Activated CD4-positive, alpha-beta T cell treated with anti-CD3 and anti-CD28 coated beads for 36 hours (primary cell): ENCODE measurements at regions not wholly inside any gene's neighbourhood (a gene's known extent, or its start where the extent isn't known, plus 50 kb on each side); places are given as distances from the start of the nearest gene placed in this dataset.

Source experiments
- ATAC-seq: fragments of 200-7000 bp; cut with Tn5 transposase; one replicate; pipeline ENCODE4 v1.10.0; 2021; ENCODE audit warnings: mild to moderate bottlenecking, moderate library complexity
- CTCF ChIA-PET: fragments of 350-600 bp; sonication (Branson Sonifier 250); formaldehyde crosslinking; loops from one replicate; lab custom pipeline; 2021; ENCODE audit warnings: antibody characterized with exemption; lab: Charles Lee
- POLR2A ChIA-PET: fragments of 350-600 bp; sonication (Branson Sonifier 250); formaldehyde crosslinking; loops from one replicate; lab custom pipeline; 2021; ENCODE audit warnings: antibody characterized with exemption, inconsistent platforms; lab: Charles Lee
- DNase-seq: peaks from one replicate; pipeline ENCODE4 v3.0.0-alpha.2; 2020
- H3K27ac Mint-ChIP-seq: one replicate; pipeline ENCODE4 v1.8.0; 2021; ENCODE audit warnings: mixed read lengths
- H3K27me3 Mint-ChIP-seq: one replicate; pipeline ENCODE4 v1.8.0; 2021; ENCODE audit warnings: mixed read lengths
- H3K36me3 Mint-ChIP-seq: one replicate; pipeline ENCODE4 v1.8.0; 2021; ENCODE audit warnings: low read depth, mixed read lengths
- H3K4me1 Mint-ChIP-seq: one replicate; pipeline ENCODE4 v1.8.0; 2021; ENCODE audit warnings: mixed read lengths
- H3K4me3 Mint-ChIP-seq: one replicate; pipeline ENCODE4 v1.8.0; 2021; ENCODE audit warnings: mild to moderate bottlenecking, moderate library complexity, mixed read lengths
- H3K9me3 Mint-ChIP-seq: one replicate; pipeline ENCODE4 v1.8.0; 2021; ENCODE audit warnings: low read depth, mixed read lengths
- intact Hi-C, 2 experiments: fragments of 100-400 bp; cut with DNase I in 1 of 2; cut with micrococcal nuclease in 1 of 2; formaldehyde crosslinking; loops; one replicate each; pipeline versions ENCODE4 v1.14.2 to v1.15.1; 2022 to 2024; cut with DNase I, micrococcal nuclease

- CTCF ChIA-PET: interaction anchor here (1.0 kb wide), 2 partner anchors 16 to 38 kb away, joined by 3 read pairs; no protein-coding TSS in a partner anchor
- ATAC-seq: no peak
- Mint-ChIP-seq H3K9me3 (no peaks in the 10 kb centered on the region), H3K27ac (no peak overlapping the region), H3K4me1 (no peaks in the 10 kb centered on the region), H3K4me3 (no peak overlapping the region), H3K36me3 (no peaks in the 10 kb centered on the region), H3K27me3 (peaks cover 4% of the 10 kb centered on the region)
- POLR2A ChIA-PET: no interaction called here
- intact Hi-C loops: no loop called here
- no peak for DNase-seq
These were observed 55.3 kb downstream of the CDKN2C start for GRCh38 chr1:51025374-51025773.

DNA sequence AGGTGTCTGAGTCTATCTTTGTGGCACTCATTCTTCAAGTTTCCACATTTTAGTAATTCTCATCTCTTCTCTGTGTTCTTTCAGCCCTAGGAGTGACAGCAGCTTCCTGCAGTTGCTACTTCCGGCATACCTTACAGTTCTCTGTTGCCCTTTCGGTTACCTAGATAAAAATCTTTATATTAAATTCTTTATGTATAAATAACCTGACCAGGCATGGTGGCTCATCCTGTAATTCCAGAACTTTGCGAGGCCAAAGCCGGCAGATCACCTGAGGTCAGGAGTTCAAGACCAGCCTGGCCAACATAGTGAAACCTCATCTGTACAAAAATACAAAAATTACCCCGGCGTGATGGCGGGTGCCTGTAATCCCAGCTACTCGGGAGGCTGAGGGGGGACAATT, 62.9 kb downstream of the CDKN2C start:
- no peak for DNase-seq
- Mint-ChIP-seq H3K4me3 (no peak overlapping the region), H3K27ac (no peak overlapping the region), H3K9me3 (no peaks in the 10 kb centered on the region), H3K36me3 (no peaks in the 10 kb centered on the region), H3K4me1 (no peaks in the 10 kb centered on the region), H3K27me3 (peaks cover 6% of the 10 kb centered on the region)
- ChIA-PET CTCF (interaction anchor here (0.7 kb wide), 1 partner anchor 53 kb away, joined by 3 read pairs; no protein-coding TSS in a partner anchor), POLR2A (no interaction called here)
- ATAC-seq: no peak
- intact Hi-C loops: no loop called here

- H3K4me1 Mint-ChIP-seq: no peaks in the 10 kb centered on the region
- H3K4me3 Mint-ChIP-seq: no peak overlapping the region
- POLR2A ChIA-PET: no interaction called here
- no peak overlapping the region for H3K27ac Mint-ChIP-seq
- intact Hi-C loops: loop anchor here (2.0 to 10.0 kb wide), 3 partner anchors 119 to 267 kb away; no protein-coding TSS in a partner anchor
- DNase-seq: no peak
- peaks cover 4% of the 10 kb centered on the region for H3K9me3 Mint-ChIP-seq
- no peak for ATAC-seq
- H3K36me3 Mint-ChIP-seq: no peaks in the 10 kb centered on the region
- CTCF ChIA-PET: no interaction called here
- peaks cover 12% of the 10 kb centered on the region for H3K27me3 Mint-ChIP-seq
These were observed 57.8 kb upstream of the C1orf185 start for GRCh38 chr1:51044199-51044598.

- no peaks in the 10 kb centered on the region for H3K9me3 Mint-ChIP-seq
- DNase-seq: no peak
- peaks cover 7% of the 10 kb centered on the region for H3K27me3 Mint-ChIP-seq
- no peaks in the 10 kb centered on the region for H3K36me3 Mint-ChIP-seq
- intact Hi-C loops: loop anchor here (2.0 to 10.0 kb wide), 3 partner anchors 120 to 268 kb away; no protein-coding TSS in a partner anchor
- H3K4me3 Mint-ChIP-seq: no peak overlapping the region
- ChIA-PET CTCF (no interaction called here), POLR2A (no interaction called here)
- no peak overlapping the region for H3K27ac Mint-ChIP-seq
- no peaks in the 10 kb centered on the region for H3K4me1 Mint-ChIP-seq
- ATAC-seq: no peak
These were observed 57.2 kb upstream of the C1orf185 start for GRCh38 chr1:51044834-51045233.

- Mint-ChIP-seq H3K4me1 (no peaks in the 10 kb centered on the region), H3K36me3 (no peaks in the 10 kb centered on the region), H3K9me3 (no peaks in the 10 kb centered on the region), H3K4me3 (no peak overlapping the region), H3K27me3 (peaks cover 12% of the 10 kb centered on the region), H3K27ac (no peak overlapping the region)
- ChIA-PET CTCF (interaction anchor here (0.8 kb wide), 1 partner anchor 469 kb away, joined by 3 read pairs; no protein-coding TSS in a partner anchor), POLR2A (no interaction called here)
- DNase-seq (no peak), ATAC-seq (no peak)
- intact Hi-C loops: loop anchor here in 1 of 2 experiments (10.0 kb wide), 1 partner anchor 123 kb away; no protein-coding TSS in a partner anchor
These were observed 54.0 kb upstream of the C1orf185 start for GRCh38 chr1:51048021-51048420.

GRCh38 chr1:51048670-51049069, 53.4 kb upstream of the C1orf185 start:
- CTCF ChIA-PET: interaction anchor here (0.8 kb wide), 1 partner anchor 468 kb away, joined by 3 read pairs; no protein-coding TSS in a partner anchor
- H3K36me3 Mint-ChIP-seq: no peaks in the 10 kb centered on the region
- no peak for DNase-seq
- H3K4me3 Mint-ChIP-seq: no peak overlapping the region
- intact Hi-C loops: loop anchor here in 1 of 2 experiments (10.0 kb wide), 1 partner anchor 124 kb away; no protein-coding TSS in a partner anchor
- ATAC-seq: no peak
- H3K4me1 Mint-ChIP-seq: no peaks in the 10 kb centered on the region
- no peak overlapping the region for H3K27ac Mint-ChIP-seq
- H3K27me3 Mint-ChIP-seq: peaks cover 13% of the 10 kb centered on the region
- H3K9me3 Mint-ChIP-seq: no peaks in the 10 kb centered on the region
- POLR2A ChIA-PET: no interaction called here
